HL-60 (cell line): ENCODE measurements at regions not wholly inside any gene's neighbourhood (a gene's known extent, or its start where the extent isn't known, plus 50 kb on each side); places are given as distances from the start of the nearest gene placed in this dataset.

Experiments
- DNase-seq, 2 experiments: peaks; one replicate each; pipeline ENCODE4 v3.0.0-alpha.2; 2010 to 2020; ENCODE audit warnings: low read depth in 1 of 2, low spot score in 1 of 2
- H3K27ac ChIP-seq: fragments of 250-450 bp; sonication (Bioruptor Pico); replicated peaks from 2 replicates; pipeline ENCODE4 v1.5.1; 2020; ENCODE audit warnings: mild to moderate bottlenecking, moderate library complexity
- H3K27me3 ChIP-seq: fragments of 250-450 bp; sonication (Bioruptor Pico); 2 replicates; pipeline ENCODE4 v1.5.1; 2021; ENCODE audit warnings: mild to moderate bottlenecking, moderate library complexity; ENCODE audit not compliant: insufficient read depth, poor library complexity, severe bottlenecking
- H3K4me3 ChIP-seq: replicated peaks from 2 replicates; pipeline ENCODE4 v1.5.1; 2011; ENCODE audit warnings: mild to moderate bottlenecking, control low read depth, low read length; ENCODE audit not compliant: insufficient read depth
- GABPA ChIP-seq: IDR thresholded peaks from 2 replicates; pipeline ENCODE4 v1.6.1; 2012; ENCODE audit warnings: low read depth
- POLR2AphosphoS5 ChIP-seq: IDR thresholded peaks from 2 replicates; pipeline ENCODE4 v1.6.1; 2012; ENCODE audit warnings: low read depth
- REST ChIP-seq: IDR thresholded peaks from 2 replicates; pipeline ENCODE4 v1.6.1; 2012; ENCODE audit warnings: low read depth; ENCODE audit not compliant: insufficient replicate concordance
- SPI1 ChIP-seq: IDR thresholded peaks from 2 replicates; pipeline ENCODE4 v1.6.1; 2012; ENCODE audit warnings: low read depth, mild to moderate bottlenecking, borderline replicate concordance
- TF ChIP-seq, protein P1 (sequence below): IDR thresholded peaks from one replicate; pipeline ENCODE4 v1.5.1; 2011; ENCODE audit warnings: low read length, control low read depth, inconsistent platforms; ENCODE audit not compliant: insufficient read depth

GRCh38 chr13:47126432-47126831 is 229.6 kb upstream of the HTR2A start:
- no peak for TF ChIP-seq SPI1
- TF ChIP-seq, protein P1, sequence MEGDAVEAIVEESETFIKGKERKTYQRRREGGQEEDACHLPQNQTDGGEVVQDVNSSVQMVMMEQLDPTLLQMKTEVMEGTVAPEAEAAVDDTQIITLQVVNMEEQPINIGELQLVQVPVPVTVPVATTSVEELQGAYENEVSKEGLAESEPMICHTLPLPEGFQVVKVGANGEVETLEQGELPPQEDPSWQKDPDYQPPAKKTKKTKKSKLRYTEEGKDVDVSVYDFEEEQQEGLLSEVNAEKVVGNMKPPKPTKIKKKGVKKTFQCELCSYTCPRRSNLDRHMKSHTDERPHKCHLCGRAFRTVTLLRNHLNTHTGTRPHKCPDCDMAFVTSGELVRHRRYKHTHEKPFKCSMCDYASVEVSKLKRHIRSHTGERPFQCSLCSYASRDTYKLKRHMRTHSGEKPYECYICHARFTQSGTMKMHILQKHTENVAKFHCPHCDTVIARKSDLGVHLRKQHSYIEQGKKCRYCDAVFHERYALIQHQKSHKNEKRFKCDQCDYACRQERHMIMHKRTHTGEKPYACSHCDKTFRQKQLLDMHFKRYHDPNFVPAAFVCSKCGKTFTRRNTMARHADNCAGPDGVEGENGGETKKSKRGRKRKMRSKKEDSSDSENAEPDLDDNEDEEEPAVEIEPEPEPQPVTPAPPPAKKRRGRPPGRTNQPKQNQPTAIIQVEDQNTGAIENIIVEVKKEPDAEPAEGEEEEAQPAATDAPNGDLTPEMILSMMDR, result no peak
- no peak for TF ChIP-seq REST
- TF ChIP-seq POLR2AphosphoS5, result no peak
- no peak for TF ChIP-seq GABPA
- Histone ChIP-seq H3K27ac (no peak overlapping the region), H3K27me3 (peaks cover 3% of the 10 kb centered on the region), H3K4me3 (no peak overlapping the region)
- no peak for DNase-seq

DNA sequence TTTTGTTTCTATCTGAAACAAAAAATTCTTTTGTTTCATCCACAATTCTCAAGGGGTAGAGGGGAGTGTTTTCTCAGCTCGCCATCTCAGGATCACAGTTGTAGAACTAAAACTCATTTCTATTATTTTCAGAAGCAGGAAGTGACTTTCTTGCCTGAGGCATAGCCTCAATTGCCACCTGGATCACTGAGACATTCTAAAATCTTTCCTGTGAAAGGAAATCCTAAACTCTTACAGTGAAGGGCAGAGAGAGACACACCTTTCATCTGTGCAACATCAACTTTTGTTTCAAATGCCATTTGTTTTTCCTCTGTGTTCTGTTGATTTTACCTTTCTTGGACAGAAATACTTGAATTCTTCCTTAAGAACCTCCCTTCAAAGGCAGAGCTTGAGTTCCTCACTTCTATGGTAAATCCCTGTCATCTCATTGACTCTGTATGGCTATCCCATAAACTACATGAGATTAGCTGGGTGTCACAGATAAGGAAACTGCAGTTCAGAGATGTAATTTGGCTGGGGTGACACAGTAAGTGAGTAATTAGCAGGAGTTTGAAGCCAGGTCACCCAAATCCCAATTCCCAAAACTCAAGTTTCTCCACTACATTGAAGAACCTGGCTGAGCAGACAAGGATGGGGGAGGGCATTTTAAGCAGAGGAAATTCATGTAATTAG is 224.4 kb upstream of the HTR2A start:
- DNase-seq, result no peak
- Histone ChIP-seq H3K27me3 (peaks cover 6% of the 10 kb centered on the region), H3K4me3 (no peak overlapping the region), H3K27ac (no peak overlapping the region)
- TF ChIP-seq, protein P1, result no peak
- no peak for TF ChIP-seq GABPA
- TF ChIP-seq REST, result no peak
- TF ChIP-seq SPI1, result no peak

- TF ChIP-seq REST (no peak), GABPA (no peak), POLR2AphosphoS5 (no peak), SPI1 (no peak)
- TF ChIP-seq, protein P1, result no peak
- Histone ChIP-seq H3K4me3 (no peak overlapping the region), H3K27ac (no peak overlapping the region), H3K27me3 (peaks cover 6% of the 10 kb centered on the region)
- DNase-seq, result no peak
Observed at GRCh38 chr13:47120282-47120681, 223.4 kb upstream of the HTR2A start.
